Germinal center (tissue), 1 donor: ENCODE measurements at regions not wholly inside any gene's neighbourhood (a gene's known extent, or its start where the extent isn't known, plus 50 kb on each side); places are given as distances from the start of the nearest gene placed in this dataset.

Source experiments
- DNase-seq: peaks from one replicate; pipeline ENCODE4 v3.0.0; 2012; ENCODE audit warnings: mixed read lengths, low spot score

DNA sequence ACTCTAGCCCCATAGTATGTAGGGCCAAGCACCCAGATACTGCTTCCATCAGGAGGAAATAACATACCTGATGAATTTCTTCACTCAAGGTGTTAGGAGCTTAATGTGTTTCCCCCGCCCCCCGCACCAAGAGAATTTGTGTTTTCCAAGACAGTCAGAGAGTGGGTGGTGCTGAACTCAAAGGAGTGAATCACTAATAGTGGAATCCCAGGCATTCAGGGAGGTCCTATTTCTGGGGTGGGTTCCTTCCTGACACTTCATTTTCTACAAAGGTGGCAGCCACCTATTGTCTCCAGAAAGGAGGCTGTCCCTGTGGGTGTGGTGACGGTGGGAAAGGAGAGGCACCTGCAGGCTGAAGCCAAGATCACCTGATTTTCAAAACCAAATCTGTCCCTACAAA, 50.8 kb upstream of the ELF5 start:
- DNase-seq = no peak

DNA sequence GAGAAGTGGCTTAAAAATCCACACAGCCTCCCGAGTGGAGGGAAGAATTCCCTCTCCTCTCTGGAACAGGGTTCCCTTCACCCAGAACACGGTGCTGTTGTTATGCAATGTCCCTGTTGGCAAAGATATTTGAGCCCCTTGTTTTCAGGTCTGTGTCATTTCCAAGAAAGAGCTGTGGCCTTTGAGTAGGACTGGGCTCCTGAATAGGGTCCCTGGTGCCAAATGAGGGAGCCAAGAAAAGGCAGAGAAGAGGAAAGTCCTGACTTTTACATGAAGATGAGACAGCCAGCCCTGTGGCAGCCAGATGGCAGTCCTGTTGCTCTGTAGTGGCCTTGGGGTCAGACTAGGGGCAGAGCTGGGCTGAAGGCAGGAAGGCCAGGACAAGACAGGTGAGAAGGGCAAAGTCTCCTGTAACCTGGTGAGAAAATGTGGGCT, 51.2 kb upstream of the ELF5 start:
- DNase-seq = no peak

- peak; percentile 23 for DNase-seq
These were observed 52.0 kb upstream of the ELF5 start for GRCh38 chr11:34565417-34566207.

DNA sequence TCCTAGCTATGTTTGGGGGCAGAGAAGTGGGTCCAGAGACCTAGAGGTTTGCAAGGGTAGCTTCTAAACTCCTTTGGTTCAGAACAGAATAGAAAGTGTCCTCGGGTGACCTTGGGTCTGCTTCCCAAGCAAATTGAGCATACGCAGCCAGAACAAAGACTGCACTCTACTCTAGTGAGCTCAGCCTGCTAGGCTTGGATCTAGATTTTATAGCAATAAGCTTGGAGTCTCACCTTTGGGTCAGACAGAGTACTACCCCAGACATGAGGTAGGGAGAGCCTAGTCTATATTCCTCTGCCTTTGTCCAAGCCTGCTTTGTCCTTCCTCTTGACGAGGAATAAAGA, 52.6 kb upstream of the ELF5 start:
- no peak for DNase-seq

GRCh38 chr11:34566736-34567135, 53.1 kb upstream of the ELF5 start:
- no peak for DNase-seq

DNA sequence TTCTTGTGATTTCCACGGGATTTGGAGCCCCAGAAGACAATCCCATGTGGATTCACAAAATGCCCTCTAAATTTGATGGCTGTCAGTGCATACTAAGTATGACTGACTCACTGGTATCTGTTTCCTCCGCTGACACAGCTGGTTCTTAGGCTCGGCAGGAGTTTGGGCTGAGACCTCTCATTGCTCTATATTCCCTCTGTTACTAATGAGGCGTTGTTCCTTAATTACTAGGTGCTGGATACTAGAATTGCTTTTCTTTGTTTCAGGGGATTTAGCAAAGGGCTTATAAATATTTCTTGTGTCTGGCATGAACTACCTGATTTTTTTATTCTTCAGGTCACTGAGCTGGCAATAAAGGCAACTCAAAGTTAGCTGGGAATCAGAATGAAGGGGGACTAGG, 53.2 kb upstream of the EHF start:
- no peak for DNase-seq

DNA sequence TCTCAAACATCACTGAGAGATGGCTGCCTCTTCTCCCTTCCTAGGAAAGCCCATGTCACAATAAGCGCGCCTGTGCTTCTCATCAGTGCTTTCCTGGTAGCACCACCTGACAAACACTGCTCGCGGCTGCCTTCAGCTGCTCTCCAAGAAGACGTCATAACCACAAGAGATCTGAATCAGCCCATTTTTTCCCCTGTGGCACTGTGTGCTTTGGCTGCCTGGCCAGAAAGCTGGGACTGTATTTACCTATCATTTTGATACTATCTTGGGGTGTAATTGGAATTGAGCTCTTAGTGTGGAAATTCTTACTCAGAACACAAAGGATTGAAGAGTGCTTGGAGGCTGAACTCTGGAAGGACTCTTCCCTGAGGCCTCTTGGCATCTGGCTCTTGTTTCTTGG, 50.3 kb upstream of the EHF start:
- no peak for DNase-seq
